ENCODE measurements at regions not wholly inside any gene's neighbourhood (a gene's known extent, or its start where the extent isn't known, plus 50 kb on each side); places are given as distances from the start of the nearest gene placed in this dataset.
"Not testable (repeated sequence)": the region's sequence is repeated elsewhere in the genome, so short reads cannot be mapped to it uniquely, and the experiment has no call there.

DNA sequence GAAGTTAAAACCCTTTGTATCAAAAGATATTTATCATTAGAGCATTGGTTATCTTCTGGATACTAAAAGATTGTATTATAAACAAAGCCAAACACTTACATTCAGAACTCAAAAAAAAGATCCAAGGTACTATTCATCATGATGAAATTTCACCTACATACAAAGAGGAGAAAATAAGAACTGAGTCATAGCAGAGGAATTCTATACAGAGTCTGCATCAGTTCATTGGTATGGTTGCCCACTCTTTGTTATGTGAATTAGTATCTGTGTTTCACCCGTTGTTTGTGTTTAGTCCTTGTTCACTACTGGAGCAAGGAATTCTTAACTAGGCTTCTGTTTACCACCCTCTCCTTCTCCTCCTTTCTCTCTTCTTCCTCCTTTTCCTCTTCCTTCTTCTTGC is 157.9 kb downstream of the LNPK start:
- Mint-ChIP-seq H3K4me3 (no peak overlapping the region), H3K4me1 (no peaks in the 10 kb centered on the region), H3K27me3 (peaks cover 2 to 54% (median 39%) of the 10 kb centered on the region in 5 donors), H3K36me3 (no peaks in the 10 kb centered on the region), H3K9me3 (peaks cover 0 to 5% (median 0%) of the 10 kb centered on the region in 11 donors), H3K27ac (no peak overlapping the region)
- ATAC-seq (no peak), DNase-seq (no peak)
- no peaks in the 10 kb centered on the region for H3K9me3 ChIP-seq (ENCODE audit: control insufficient read depth in 2 of 3, low read length in 3 of 3)
- H3K4me3 ChIP-seq (ENCODE audit: low read length) = no peak overlapping the region
- POLR2A ChIA-PET = no interaction called here
- H3K4me1 ChIP-seq (ENCODE audit: control insufficient read depth in 2 of 2, insufficient read depth in 2 of 2, low read length in 2 of 2) = no peaks in the 10 kb centered on the region
- H3K27ac ChIP-seq (ENCODE audit: low read depth, low read length) = no peak overlapping the region
- intact Hi-C loops (cut with micrococcal nuclease) = no loop called here
- H3K36me3 ChIP-seq (ENCODE audit: control insufficient read depth in 2 of 3, insufficient read depth in 3 of 3, low read length in 3 of 3) = no peaks in the 10 kb centered on the region
- CTCF ChIA-PET = no interaction called here
- H3K27me3 ChIP-seq (ENCODE audit: control insufficient read depth in 2 of 2, insufficient read depth in 2 of 2, low read length in 2 of 2) = no peaks in the 10 kb centered on the region

DNA sequence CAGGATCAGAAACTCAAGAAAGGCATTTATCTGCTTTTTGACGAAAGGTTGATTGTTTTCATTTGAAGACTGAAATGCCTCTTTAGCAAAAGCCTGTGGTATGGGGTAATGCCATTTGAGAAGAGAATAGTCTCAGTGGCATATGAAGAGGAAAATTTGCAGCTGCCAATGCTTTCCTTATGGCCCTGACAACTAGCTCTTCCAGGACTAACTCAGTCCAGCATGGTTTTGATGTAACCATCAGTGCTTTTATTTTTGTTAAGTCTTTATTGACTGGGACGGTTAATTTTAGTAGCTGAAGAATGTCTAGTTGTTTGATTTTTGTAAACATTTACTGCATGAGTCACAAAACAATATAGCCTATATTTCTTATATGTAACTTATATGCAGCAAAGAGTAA is 158.4 kb downstream of the LNPK start:
- POLR2A ChIA-PET = no interaction called here
- no peaks in the 10 kb centered on the region for H3K4me1 Mint-ChIP-seq
- ATAC-seq (no peak), DNase-seq (no peak)
- H3K27me3 Mint-ChIP-seq = peaks cover 2 to 59% (median 36%) of the 10 kb centered on the region in 5 donors
- no peak overlapping the region for H3K27ac Mint-ChIP-seq
- H3K36me3 ChIP-seq (ENCODE audit: control insufficient read depth in 2 of 3, insufficient read depth in 3 of 3, low read length in 3 of 3) = no peaks in the 10 kb centered on the region
- CTCF ChIA-PET = no interaction called here
- no peaks in the 10 kb centered on the region for H3K9me3 ChIP-seq (ENCODE audit: control insufficient read depth in 2 of 3, low read length in 3 of 3)
- no peaks in the 10 kb centered on the region for H3K4me1 ChIP-seq (ENCODE audit: control insufficient read depth in 2 of 2, insufficient read depth in 2 of 2, low read length in 2 of 2)
- H3K4me3 Mint-ChIP-seq = no peak overlapping the region
- H3K4me3 ChIP-seq (ENCODE audit: low read length) = no peak overlapping the region
- H3K27ac ChIP-seq (ENCODE audit: low read depth, low read length) = no peak overlapping the region
- peaks cover 0 to 5% (median 0%) of the 10 kb centered on the region in 11 donors for H3K9me3 Mint-ChIP-seq
- intact Hi-C loops (cut with micrococcal nuclease) = no loop called here
- no peaks in the 10 kb centered on the region for H3K36me3 Mint-ChIP-seq
- H3K27me3 ChIP-seq (ENCODE audit: control insufficient read depth in 2 of 2, insufficient read depth in 2 of 2, low read length in 2 of 2) = no peaks in the 10 kb centered on the region

DNA sequence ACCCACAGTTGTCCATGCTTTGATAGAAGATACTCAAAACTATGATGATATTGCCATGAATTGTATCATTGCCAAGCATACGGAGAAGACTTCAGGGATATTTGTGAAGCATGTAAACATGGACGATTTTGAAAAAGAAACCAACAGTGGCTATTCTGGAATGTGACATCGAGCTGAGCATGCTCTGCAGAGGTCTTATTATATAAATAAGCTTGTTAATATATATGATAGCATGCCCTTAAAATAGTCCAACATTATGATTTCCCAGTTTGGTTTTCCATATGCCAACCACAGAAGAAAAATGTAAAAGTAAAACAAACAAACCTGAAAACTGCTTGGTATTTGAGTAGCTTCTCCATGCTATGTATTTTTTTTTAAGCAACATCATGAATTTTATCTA is 159.1 kb downstream of the LNPK start:
- no peak for ATAC-seq
- no peak overlapping the region for H3K4me3 ChIP-seq (ENCODE audit: low read length)
- no peak for DNase-seq
- H3K4me1 Mint-ChIP-seq = no peaks in the 10 kb centered on the region
- no peak overlapping the region for H3K27ac Mint-ChIP-seq
- no peaks in the 10 kb centered on the region for H3K36me3 Mint-ChIP-seq
- H3K9me3 Mint-ChIP-seq = peaks cover 0 to 2% (median 0%) of the 10 kb centered on the region in 11 donors
- H3K27me3 ChIP-seq (ENCODE audit: control insufficient read depth in 2 of 2, insufficient read depth in 2 of 2, low read length in 2 of 2) = no peaks in the 10 kb centered on the region
- no peak overlapping the region for H3K4me3 Mint-ChIP-seq
- intact Hi-C loops (cut with micrococcal nuclease) = no loop called here
- no peaks in the 10 kb centered on the region for H3K36me3 ChIP-seq (ENCODE audit: control insufficient read depth in 2 of 3, insufficient read depth in 3 of 3, low read length in 3 of 3)
- no peaks in the 10 kb centered on the region for H3K9me3 ChIP-seq (ENCODE audit: control insufficient read depth in 2 of 3, low read length in 3 of 3)
- peaks cover 4 to 55% (median 33%) of the 10 kb centered on the region in 5 donors for H3K27me3 Mint-ChIP-seq
- H3K4me1 ChIP-seq (ENCODE audit: control insufficient read depth in 2 of 2, insufficient read depth in 2 of 2, low read length in 2 of 2) = no peaks in the 10 kb centered on the region
- H3K27ac ChIP-seq (ENCODE audit: low read depth, low read length) = no peak overlapping the region
- ChIA-PET POLR2A (no interaction called here), CTCF (no interaction called here)

- H3K27me3 ChIP-seq (ENCODE audit: control insufficient read depth in 2 of 2, insufficient read depth in 2 of 2, low read length in 2 of 2); H3K4me1 Mint-ChIP-seq; H3K27ac Mint-ChIP-seq; POLR2A ChIA-PET; H3K36me3 ChIP-seq (ENCODE audit: control insufficient read depth in 2 of 3, insufficient read depth in 3 of 3, low read length in 3 of 3); ATAC-seq; H3K9me3 Mint-ChIP-seq; intact Hi-C loops (cut with micrococcal nuclease); H3K9me3 ChIP-seq (ENCODE audit: control insufficient read depth in 2 of 3, low read length in 3 of 3); H3K27ac ChIP-seq (ENCODE audit: low read depth, low read length); H3K4me1 ChIP-seq (ENCODE audit: control insufficient read depth in 2 of 2, insufficient read depth in 2 of 2, low read length in 2 of 2); DNase-seq; H3K4me3 ChIP-seq (ENCODE audit: low read length); H3K4me3 Mint-ChIP-seq; H3K36me3 Mint-ChIP-seq; CTCF ChIA-PET: not testable (repeated sequence)
- H3K27me3 Mint-ChIP-seq = peaks cover 4 to 50% (median 25%) of the 10 kb centered on the region in 5 donors
Measured at GRCh38 chr2:175840765-175841164, 161.3 kb downstream of the LNPK start.

DNA sequence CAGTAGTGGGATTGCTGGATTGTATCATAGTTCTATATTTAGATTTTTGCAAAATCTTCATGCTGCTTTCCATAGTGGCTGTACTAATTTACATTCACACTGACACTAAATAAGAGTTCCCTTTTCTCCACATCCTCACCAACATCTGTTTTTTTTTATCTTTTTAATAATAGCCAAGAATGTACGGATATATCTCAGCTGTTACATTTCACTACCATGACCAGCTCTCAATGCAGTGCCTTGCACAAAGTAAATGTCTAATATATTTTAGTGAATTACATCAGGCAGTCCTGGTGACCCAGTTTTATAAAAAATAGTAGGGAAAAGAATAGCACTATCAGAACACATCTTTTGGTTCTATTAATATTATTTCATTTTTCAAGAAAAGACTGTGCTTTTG is 161.8 kb downstream of the LNPK start:
- no peaks in the 10 kb centered on the region for H3K27me3 ChIP-seq (ENCODE audit: control insufficient read depth in 2 of 2, insufficient read depth in 2 of 2, low read length in 2 of 2)
- Mint-ChIP-seq H3K27me3 (peaks cover 4 to 51% (median 25%) of the 10 kb centered on the region in 5 donors), H3K9me3 (peaks cover 0 to 3% (median 0%) of the 10 kb centered on the region in 11 donors), H3K36me3 (no peaks in the 10 kb centered on the region), H3K27ac (no peak overlapping the region), H3K4me1 (no peaks in the 10 kb centered on the region), H3K4me3 (no peak overlapping the region)
- H3K4me3 ChIP-seq (ENCODE audit: low read length) = no peak overlapping the region
- DNase-seq (no peak), ATAC-seq (no peak)
- ChIA-PET POLR2A (no interaction called here), CTCF (no interaction called here)
- no peak overlapping the region for H3K27ac ChIP-seq (ENCODE audit: low read depth, low read length)
- no peaks in the 10 kb centered on the region for H3K9me3 ChIP-seq (ENCODE audit: control insufficient read depth in 2 of 3, low read length in 3 of 3)
- no peaks in the 10 kb centered on the region for H3K36me3 ChIP-seq (ENCODE audit: control insufficient read depth in 2 of 3, insufficient read depth in 3 of 3, low read length in 3 of 3)
- H3K4me1 ChIP-seq (ENCODE audit: control insufficient read depth in 2 of 2, insufficient read depth in 2 of 2, low read length in 2 of 2) = no peaks in the 10 kb centered on the region
- intact Hi-C loops (cut with micrococcal nuclease) = no loop called here

- Histone ChIP-seq H3K27ac (ENCODE audit: low read depth, low read length) (no peak overlapping the region), H3K36me3 (ENCODE audit: control insufficient read depth in 2 of 3, insufficient read depth in 3 of 3, low read length in 3 of 3) (no peaks in the 10 kb centered on the region), H3K4me3 (ENCODE audit: low read length) (no peak overlapping the region), H3K9me3 (ENCODE audit: control insufficient read depth in 2 of 3, low read length in 3 of 3) (no peaks in the 10 kb centered on the region), H3K4me1 (ENCODE audit: control insufficient read depth in 2 of 2, insufficient read depth in 2 of 2, low read length in 2 of 2) (no peaks in the 10 kb centered on the region), H3K27me3 (ENCODE audit: control insufficient read depth in 2 of 2, insufficient read depth in 2 of 2, low read length in 2 of 2) (no peaks in the 10 kb centered on the region)
- no peak overlapping the region for H3K27ac Mint-ChIP-seq
- intact Hi-C loops (cut with micrococcal nuclease) = no loop called here
- ATAC-seq (no peak), DNase-seq (no peak)
- H3K36me3 Mint-ChIP-seq = no peaks in the 10 kb centered on the region
- no peaks in the 10 kb centered on the region for H3K4me1 Mint-ChIP-seq
- no peak overlapping the region for H3K4me3 Mint-ChIP-seq
- CTCF ChIA-PET = no interaction called here
- POLR2A ChIA-PET = no interaction called here
- peaks cover 0 to 2% (median 0%) of the 10 kb centered on the region in 11 donors for H3K9me3 Mint-ChIP-seq
- peaks cover 8 to 52% (median 21%) of the 10 kb centered on the region in 5 donors for H3K27me3 Mint-ChIP-seq
Measured at GRCh38 chr2:175838979-175839378, 163.1 kb downstream of the LNPK start.

DNA sequence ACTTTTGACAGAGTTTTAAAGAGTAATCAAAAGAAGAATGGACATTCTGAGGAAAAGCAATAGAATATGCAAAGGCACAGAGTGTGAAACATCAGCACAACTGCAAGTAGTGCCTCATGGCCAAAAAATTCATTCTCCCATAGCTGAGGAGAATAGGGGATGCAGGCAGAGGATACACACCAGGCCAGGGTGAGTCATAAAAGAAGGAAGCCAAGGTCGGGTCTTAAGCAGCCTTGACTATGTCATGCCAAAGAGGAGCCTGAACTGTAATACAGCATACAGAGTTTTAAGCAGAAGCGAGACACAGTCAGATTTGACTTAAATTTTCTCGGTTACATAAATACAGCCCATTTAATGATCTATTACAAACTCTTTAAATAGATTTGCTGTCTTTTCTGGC is 165.0 kb downstream of the LNPK start:
- no peaks in the 10 kb centered on the region for H3K36me3 Mint-ChIP-seq
- no peak overlapping the region for H3K27ac Mint-ChIP-seq
- H3K9me3 ChIP-seq (ENCODE audit: control insufficient read depth in 2 of 3, low read length in 3 of 3) = no peaks in the 10 kb centered on the region
- no peaks in the 10 kb centered on the region for H3K4me1 ChIP-seq (ENCODE audit: control insufficient read depth in 2 of 2, insufficient read depth in 2 of 2, low read length in 2 of 2)
- peaks cover 0 to 2% (median 0%) of the 10 kb centered on the region in 11 donors for H3K9me3 Mint-ChIP-seq
- POLR2A ChIA-PET = no interaction called here
- H3K36me3 ChIP-seq (ENCODE audit: control insufficient read depth in 2 of 3, insufficient read depth in 3 of 3, low read length in 3 of 3) = no peaks in the 10 kb centered on the region
- DNase-seq (no peak), ATAC-seq (no peak)
- peaks cover 9 to 57% (median 22%) of the 10 kb centered on the region in 5 donors for H3K27me3 Mint-ChIP-seq
- no peak overlapping the region for H3K27ac ChIP-seq (ENCODE audit: low read depth, low read length)
- no peaks in the 10 kb centered on the region for H3K4me1 Mint-ChIP-seq
- intact Hi-C loops (cut with micrococcal nuclease) = no loop called here
- no peaks in the 10 kb centered on the region for H3K27me3 ChIP-seq (ENCODE audit: control insufficient read depth in 2 of 2, insufficient read depth in 2 of 2, low read length in 2 of 2)
- CTCF ChIA-PET = no interaction called here
- no peak overlapping the region for H3K4me3 Mint-ChIP-seq
- no peak overlapping the region for H3K4me3 ChIP-seq (ENCODE audit: low read length)

Measured in naive thymus-derived CD4-positive, alpha-beta T cell (primary cell).